Hematopoietic multipotent progenitor cell treated with erythropoietin and hydrocortisone succinate and interleukin-3 and kit ligand, for 15 days (in vitro differentiated cells): ENCODE measurements at regions not wholly inside any gene's neighbourhood (a gene's known extent, or its start where the extent isn't known, plus 50 kb on each side); places are given as distances from the start of the nearest gene placed in this dataset.
A peak's percentile ranks its signal among the peaks of the same experiment; 100 is the strongest.

Source experiments
- DNase-seq: peaks from one replicate; pipeline ENCODE4 v3.0.0-alpha.2; 2015; ENCODE audit warnings: low spot score

GRCh38 chr20:22370137-22370536 lies 214.2 kb downstream of the FOXA2 start:
- no peak for DNase-seq

- DNase-seq, result no peak
Measured at GRCh38 chr20:22369100-22369499, 215.3 kb downstream of the FOXA2 start.

GRCh38 chr20:22368235-22368634 lies 216.1 kb downstream of the FOXA2 start:
- DNase-seq, result no peak

GRCh38 chr20:22366631-22367030 lies 217.7 kb downstream of the FOXA2 start:
- DNase-seq, result no peak

- DNase-seq, result no peak
Measured at GRCh38 chr20:22354647-22355046, 229.7 kb downstream of the FOXA2 start.

GRCh38 chr20:22353586-22353985 lies 230.8 kb downstream of the FOXA2 start:
- DNase-seq, result no peak

- no peak for DNase-seq
Measured at GRCh38 chr20:22352019-22352418, 232.4 kb downstream of the FOXA2 start.

GRCh38 chr20:22350624-22351023 lies 233.7 kb downstream of the FOXA2 start:
- no peak for DNase-seq

- no peak for DNase-seq
Measured at GRCh38 chr20:22348010-22348409, 236.4 kb downstream of the FOXA2 start.

- no peak for DNase-seq
Measured at GRCh38 chr20:22346716-22347115, 237.7 kb downstream of the FOXA2 start.

GRCh38 chr20:22343612-22344011 lies 240.8 kb downstream of the FOXA2 start:
- no peak for DNase-seq

GRCh38 chr20:22342410-22342809 lies 242.0 kb downstream of the FOXA2 start:
- DNase-seq, result no peak

- no peak for DNase-seq
Measured at GRCh38 chr20:22341508-22341907, 242.9 kb downstream of the FOXA2 start.

GRCh38 chr20:22339946-22340345 lies 244.4 kb downstream of the FOXA2 start:
- no peak for DNase-seq

GRCh38 chr20:22339091-22339881 lies 245.1 kb downstream of the FOXA2 start:
- DNase-seq, result peak; percentile 36

- no peak for DNase-seq
Measured at GRCh38 chr20:22338140-22338708, 246.1 kb downstream of the FOXA2 start.

- DNase-seq, result no peak
Measured at GRCh38 chr20:22335210-22335609, 249.2 kb downstream of the FOXA2 start.

GRCh38 chr20:22333885-22334545 lies 250.4 kb downstream of the FOXA2 start:
- DNase-seq, result peak; percentile 28

- DNase-seq, result no peak
Measured at GRCh38 chr20:22324505-22324904, 259.9 kb downstream of the FOXA2 start.

- DNase-seq, result no peak
Measured at GRCh38 chr20:22322513-22322912, 261.9 kb downstream of the FOXA2 start.

GRCh38 chr20:22321191-22321590 lies 263.2 kb downstream of the FOXA2 start:
- no peak for DNase-seq

- no peak for DNase-seq
Measured at GRCh38 chr20:22320245-22320915, 264.0 kb downstream of the FOXA2 start.

GRCh38 chr20:22315771-22316170 lies 268.6 kb downstream of the FOXA2 start:
- DNase-seq, result no peak
